AG09309 (cell line): ENCODE measurements at regions not wholly inside any gene's neighbourhood (a gene's known extent, or its start where the extent isn't known, plus 50 kb on each side); places are given as distances from the start of the nearest gene placed in this dataset.

ENCODE experiments used
- DNase-seq: peaks from one replicate; pipeline ENCODE4 v3.0.0-alpha.2; 2010; ENCODE audit warnings: low read depth
- H3K4me3 ChIP-seq: 2 replicates; pipeline ENCODE4 v1.5.1; 2011; ENCODE audit warnings: mild to moderate bottlenecking, low read depth, low read length, moderate library complexity; ENCODE audit not compliant: control insufficient read depth
- CTCF ChIP-seq: IDR thresholded peaks from 2 replicates; pipeline ENCODE4 v1.5.1; 2011; ENCODE audit warnings: mild to moderate bottlenecking, low read depth, low read length, inconsistent platforms; ENCODE audit not compliant: insufficient read depth, control insufficient read depth; ENCODE audit errors: missing control alignments

GRCh38 chr20:24767623-24768100 is 181.4 kb upstream of the CST7 start:
- H3K4me3 ChIP-seq = no peak overlapping the region
- TF ChIP-seq CTCF = no peak
- DNase-seq = no peak

GRCh38 chr20:24768201-24768636 is 180.8 kb upstream of the CST7 start:
- no peak for TF ChIP-seq CTCF
- no peak for DNase-seq
- no peak overlapping the region for H3K4me3 ChIP-seq

GRCh38 chr20:24768713-24769601 is 180.1 kb upstream of the CST7 start:
- no peak for DNase-seq
- no peak overlapping the region for H3K4me3 ChIP-seq
- no peak for TF ChIP-seq CTCF

- no peak overlapping the region for H3K4me3 ChIP-seq
- TF ChIP-seq CTCF = no peak
- DNase-seq = no peak
Observed at GRCh38 chr20:24769878-24770627, 179.0 kb upstream of the CST7 start.

GRCh38 chr20:24770628-24771541 is 178.2 kb upstream of the CST7 start:
- DNase-seq = no peak
- no peak for TF ChIP-seq CTCF
- no peak overlapping the region for H3K4me3 ChIP-seq

DNA sequence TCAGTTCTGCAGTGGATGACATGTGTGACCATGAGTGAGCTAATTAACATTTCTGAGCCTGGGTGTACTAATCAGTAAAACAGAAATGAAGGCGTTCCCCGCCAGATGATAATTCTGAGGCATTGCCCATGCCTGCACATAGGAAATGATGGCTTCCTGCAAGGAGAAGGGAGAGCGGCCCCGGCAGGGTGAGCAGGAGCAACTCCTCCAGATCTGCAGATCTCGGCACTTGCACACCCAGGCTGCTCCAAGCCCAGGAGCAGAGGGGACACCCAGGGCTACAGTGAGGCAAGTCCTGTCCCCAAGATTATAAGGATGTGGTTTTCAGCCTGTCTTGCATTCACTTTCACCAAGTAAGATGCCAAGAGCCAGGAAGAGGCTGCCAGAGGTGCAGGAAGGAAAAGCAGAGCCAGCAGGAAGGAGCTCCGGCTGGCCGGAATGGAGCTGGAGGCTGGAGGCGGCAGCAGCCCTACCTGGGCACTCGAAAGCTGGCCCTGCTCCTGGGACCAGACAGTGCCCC is 177.5 kb upstream of the CST7 start:
- DNase-seq = no peak
- no peak overlapping the region for H3K4me3 ChIP-seq
- TF ChIP-seq CTCF = no peak
